ENCODE measurements at regions not wholly inside any gene's neighbourhood (a gene's known extent, or its start where the extent isn't known, plus 50 kb on each side); places are given as distances from the start of the nearest gene placed in this dataset.

GRCh38 chr14:45906257-45906656, 653.3 kb upstream of the MIS18BP1 start:
- TF ChIP-seq CTCF (optimal IDR thresholded peaks at IDR 0.05 in 1 of 3, IDR thresholded peaks at IDR 0.05 in 1 of 3, conservative IDR thresholded peaks at IDR 0.05 in 1 of 3; ENCODE audit: extremely low read depth in 1 of 3, insufficient read depth in 2 of 3, low read length in 3 of 3) (no peak), EZH2 (IDR thresholded peaks at IDR 0.05; ENCODE audit: low read length) (no peak)
